ENCODE measurements at regions not wholly inside any gene's neighbourhood (a gene's known extent, or its start where the extent isn't known, plus 50 kb on each side); places are given as distances from the start of the nearest gene placed in this dataset.

GRCh38 chr5:163585206-163585605 is 79.8 kb downstream of the MAT2B start:
- TF ChIP-seq TAF1 (IDR thresholded peaks at IDR 0.05; ENCODE audit: low read depth) (no peak), EP300 (conservative IDR thresholded peaks at IDR 0.05; ENCODE audit: poor library complexity, severe bottlenecking) (no peak), RAD21 (conservative IDR thresholded peaks at IDR 0.05) (no peak)
- no peaks in the 10 kb centered on the region for H3K79me2 ChIP-seq (replicated peaks; ENCODE audit: insufficient read depth, low read length)
- H3K4me2 ChIP-seq (ENCODE audit: low read length): no peak overlapping the region
- H3K27ac ChIP-seq (ENCODE audit: low read length): no peak overlapping the region
- H4K20me1 ChIP-seq (ENCODE audit: insufficient read depth): no peaks in the 10 kb centered on the region
- H3K9me2 ChIP-seq (ENCODE audit: insufficient read depth, low read length): no peaks in the 10 kb centered on the region
- no peak overlapping the region for H3K9ac ChIP-seq (ENCODE audit: low read length)
- H2AFZ ChIP-seq (ENCODE audit: low read depth, low read length): no peak overlapping the region
- no peak overlapping the region for H3K4me3 ChIP-seq (ENCODE audit: low read length)
- H3K9me3 ChIP-seq (ENCODE audit: low read length): no peaks in the 10 kb centered on the region
- H3K27me3 ChIP-seq (ENCODE audit: insufficient read depth, low read depth, low read length): no peaks in the 10 kb centered on the region
- no peaks in the 10 kb centered on the region for H3F3A ChIP-seq (ENCODE audit: insufficient read depth, low read length, poor library complexity, severe bottlenecking)
- no peaks in the 10 kb centered on the region for H3K36me3 ChIP-seq (ENCODE audit: insufficient read depth, low read length)

GRCh38 chr5:163586531-163586956 is 81.1 kb downstream of the MAT2B start:
- Histone ChIP-seq H2AFZ (ENCODE audit: low read depth, low read length) (no peak overlapping the region), H3K27me3 (ENCODE audit: insufficient read depth, low read depth, low read length) (no peaks in the 10 kb centered on the region)

GRCh38 chr5:163594951-163595350 is 89.5 kb downstream of the MAT2B start:
- Histone ChIP-seq H3K4me3 (ENCODE audit: low read length) (no peak overlapping the region), H3K9me3 (ENCODE audit: low read length) (no peaks in the 10 kb centered on the region), H3K36me3 (ENCODE audit: insufficient read depth, low read length) (no peaks in the 10 kb centered on the region), H3F3A (ENCODE audit: insufficient read depth, low read length, poor library complexity, severe bottlenecking) (no peaks in the 10 kb centered on the region), H4K20me1 (ENCODE audit: insufficient read depth) (no peaks in the 10 kb centered on the region), H3K9me2 (ENCODE audit: insufficient read depth, low read length) (no peaks in the 10 kb centered on the region), H2AFZ (ENCODE audit: low read depth, low read length) (no peak overlapping the region), H3K27ac (ENCODE audit: low read length) (no peak overlapping the region), H3K27me3 (ENCODE audit: insufficient read depth, low read depth, low read length) (no peaks in the 10 kb centered on the region), H3K4me2 (ENCODE audit: low read length) (no peak overlapping the region), H3K79me2 (replicated peaks; ENCODE audit: insufficient read depth, low read length) (no peaks in the 10 kb centered on the region), H3K9ac (ENCODE audit: low read length) (no peak overlapping the region)
- no peak for TF ChIP-seq REST (IDR thresholded peaks at IDR 0.05; ENCODE audit: borderline replicate concordance)
- TF ChIP-seq TAF1 (IDR thresholded peaks at IDR 0.05; ENCODE audit: low read depth): no peak
- no peak for TF ChIP-seq EP300 (conservative IDR thresholded peaks at IDR 0.05; ENCODE audit: poor library complexity, severe bottlenecking)
- no peak for TF ChIP-seq CTCF (IDR thresholded peaks at IDR 0.05; ENCODE audit: poor library complexity, severe bottlenecking)
- TF ChIP-seq POLR2AphosphoS5 (IDR thresholded peaks at IDR 0.05): no peak
- TF ChIP-seq MXI1 (conservative IDR thresholded peaks at IDR 0.05; ENCODE audit: poor library complexity, severe bottlenecking): no peak
- TF ChIP-seq EZH2 (IDR thresholded peaks at IDR 0.05; ENCODE audit: borderline replicate concordance, insufficient read depth, low read length, poor library complexity, severe bottlenecking): no peak
- no peak for TF ChIP-seq RAD21 (conservative IDR thresholded peaks at IDR 0.05)
- TF ChIP-seq SMC3 (conservative IDR thresholded peaks at IDR 0.05; ENCODE audit: poor library complexity): no peak

More at GRCh38 chr5:163586531-163586956, 81.1 kb downstream of the MAT2B start:
- H3K79me2 ChIP-seq (replicated peaks; ENCODE audit: insufficient read depth, low read length): no peaks in the 10 kb centered on the region
- H3K9me2 ChIP-seq (ENCODE audit: insufficient read depth, low read length): no peaks in the 10 kb centered on the region
- TF ChIP-seq CTCF (IDR thresholded peaks at IDR 0.05; ENCODE audit: poor library complexity, severe bottlenecking) (no peak), EP300 (conservative IDR thresholded peaks at IDR 0.05; ENCODE audit: poor library complexity, severe bottlenecking) (no peak), MXI1 (conservative IDR thresholded peaks at IDR 0.05; ENCODE audit: poor library complexity, severe bottlenecking) (no peak), TAF1 (IDR thresholded peaks at IDR 0.05; ENCODE audit: low read depth) (no peak)
- H3K27ac ChIP-seq (ENCODE audit: low read length): no peak overlapping the region
- H4K20me1 ChIP-seq (ENCODE audit: insufficient read depth): no peaks in the 10 kb centered on the region
- no peak overlapping the region for H3K4me3 ChIP-seq (ENCODE audit: low read length)
- no peak overlapping the region for H3K4me2 ChIP-seq (ENCODE audit: low read length)
- H3F3A ChIP-seq (ENCODE audit: insufficient read depth, low read length, poor library complexity, severe bottlenecking): no peaks in the 10 kb centered on the region
- H3K36me3 ChIP-seq (ENCODE audit: insufficient read depth, low read length): no peaks in the 10 kb centered on the region
- H3K9ac ChIP-seq (ENCODE audit: low read length): no peak overlapping the region
- no peaks in the 10 kb centered on the region for H3K9me3 ChIP-seq (ENCODE audit: low read length)
